ENCODE measurements at regions not wholly inside any gene's neighbourhood (a gene's known extent, or its start where the extent isn't known, plus 50 kb on each side); places are given as distances from the start of the nearest gene placed in this dataset.

DNA sequence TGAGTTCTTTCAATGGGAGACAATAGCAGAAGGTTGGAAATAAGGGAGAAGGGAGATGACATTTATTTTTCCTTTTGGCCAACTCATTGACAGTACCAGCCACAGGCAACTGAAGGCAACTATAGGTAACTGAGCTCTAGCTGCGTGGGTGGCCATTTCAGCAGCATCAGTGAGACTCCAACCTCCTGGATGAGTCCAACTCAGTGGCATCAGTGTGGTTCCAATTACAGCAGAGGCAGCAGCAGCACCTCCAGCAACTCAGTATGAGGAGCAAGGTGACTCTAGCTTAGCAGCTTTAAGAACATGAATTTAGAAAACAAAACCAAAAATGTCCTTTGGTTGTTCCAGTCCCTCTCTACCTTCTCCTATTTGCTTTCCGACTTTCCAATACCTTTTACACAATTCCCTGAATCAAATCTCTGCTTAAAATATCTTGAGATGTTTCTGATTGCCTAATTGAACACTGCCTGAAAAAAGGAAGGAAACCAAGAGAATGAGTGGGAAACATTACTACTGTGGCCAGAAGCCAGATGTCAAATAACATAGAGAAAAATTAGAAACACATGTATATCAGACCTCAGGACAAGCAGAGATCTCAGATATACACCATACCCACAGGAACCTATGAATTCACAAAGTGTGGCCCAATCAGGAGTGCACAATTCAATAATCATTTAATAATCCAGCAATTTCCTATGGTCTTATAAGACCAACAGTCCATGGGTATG lies 166.5 kb upstream of the RORB start:
- Histone ChIP-seq H3K27me3 (replicated peaks; ENCODE audit: control insufficient read depth, insufficient read depth, low read length) (no peaks in the 10 kb centered on the region), H3K4me3 (ENCODE audit: low read depth, low read length) (no peak overlapping the region), H3K9me3 (no peaks in the 10 kb centered on the region), H3K4me1 (no peaks in the 10 kb centered on the region), H3K36me3 (ENCODE audit: control insufficient read depth, insufficient read depth, low read length) (no peaks in the 10 kb centered on the region)
- DNase-seq, result no peak
- Mint-ChIP-seq H3K4me1 (ENCODE audit: low read depth, unreplicated experiment) (no peaks in the 10 kb centered on the region), H3K9me3 (ENCODE audit: unreplicated experiment) (no peaks in the 10 kb centered on the region), H3K36me3 (ENCODE audit: insufficient read depth, unreplicated experiment) (no peaks in the 10 kb centered on the region), H3K4me3 (ENCODE audit: unreplicated experiment) (no peak overlapping the region), H3K27me3 (ENCODE audit: insufficient read depth, unreplicated experiment) (peaks cover 4% of the 10 kb centered on the region), H3K27ac (ENCODE audit: unreplicated experiment) (no peak overlapping the region)
- intact Hi-C loops (cut with micrococcal nuclease; ENCODE audit: unreplicated experiment), result no loop called here
- no TSS peak for BruUV-seq (replicated peaks)
- POLR2A ChIA-PET, result no interaction called here
- TF ChIP-seq, protein P1, sequence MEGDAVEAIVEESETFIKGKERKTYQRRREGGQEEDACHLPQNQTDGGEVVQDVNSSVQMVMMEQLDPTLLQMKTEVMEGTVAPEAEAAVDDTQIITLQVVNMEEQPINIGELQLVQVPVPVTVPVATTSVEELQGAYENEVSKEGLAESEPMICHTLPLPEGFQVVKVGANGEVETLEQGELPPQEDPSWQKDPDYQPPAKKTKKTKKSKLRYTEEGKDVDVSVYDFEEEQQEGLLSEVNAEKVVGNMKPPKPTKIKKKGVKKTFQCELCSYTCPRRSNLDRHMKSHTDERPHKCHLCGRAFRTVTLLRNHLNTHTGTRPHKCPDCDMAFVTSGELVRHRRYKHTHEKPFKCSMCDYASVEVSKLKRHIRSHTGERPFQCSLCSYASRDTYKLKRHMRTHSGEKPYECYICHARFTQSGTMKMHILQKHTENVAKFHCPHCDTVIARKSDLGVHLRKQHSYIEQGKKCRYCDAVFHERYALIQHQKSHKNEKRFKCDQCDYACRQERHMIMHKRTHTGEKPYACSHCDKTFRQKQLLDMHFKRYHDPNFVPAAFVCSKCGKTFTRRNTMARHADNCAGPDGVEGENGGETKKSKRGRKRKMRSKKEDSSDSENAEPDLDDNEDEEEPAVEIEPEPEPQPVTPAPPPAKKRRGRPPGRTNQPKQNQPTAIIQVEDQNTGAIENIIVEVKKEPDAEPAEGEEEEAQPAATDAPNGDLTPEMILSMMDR (IDR thresholded peaks at IDR 0.05; ENCODE audit: insufficient read depth in 1 of 2, low read depth in 1 of 2, low read length in 1 of 2, severe bottlenecking in 1 of 2, unreplicated experiment in 1 of 2), result no peak
- CTCF ChIA-PET, result no interaction called here

DNA sequence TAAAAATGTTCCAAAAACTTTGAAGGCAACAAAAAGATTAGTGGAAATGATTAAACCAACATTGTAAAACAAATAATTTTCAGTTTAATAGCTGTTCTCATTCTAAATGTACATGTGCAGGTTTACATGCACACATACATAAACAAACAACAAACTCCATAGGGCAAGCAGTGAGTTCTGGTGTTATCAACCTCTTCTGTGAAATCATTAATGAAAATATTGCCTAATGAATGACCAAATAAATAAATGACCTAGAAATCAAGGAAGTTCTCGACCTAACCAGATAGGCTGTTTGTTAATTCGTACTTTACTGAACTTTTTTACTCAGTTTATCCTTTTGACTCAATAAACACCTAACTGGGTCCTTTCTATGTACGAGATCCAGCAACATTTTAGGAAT lies 165.5 kb upstream of the RORB start:
- H3K36me3 Mint-ChIP-seq (ENCODE audit: insufficient read depth, unreplicated experiment), result no peaks in the 10 kb centered on the region
- DNase-seq, result no peak
- H3K4me3 ChIP-seq (ENCODE audit: low read depth, low read length), result no peak overlapping the region
- CTCF ChIA-PET, result no interaction called here
- H3K27me3 Mint-ChIP-seq (ENCODE audit: insufficient read depth, unreplicated experiment), result peaks cover 4% of the 10 kb centered on the region
- no peaks in the 10 kb centered on the region for H3K36me3 ChIP-seq (ENCODE audit: control insufficient read depth, insufficient read depth, low read length)
- BruUV-seq (replicated peaks), result no TSS peak
- no peak overlapping the region for H3K27ac Mint-ChIP-seq (ENCODE audit: unreplicated experiment)
- TF ChIP-seq, protein P1 (IDR thresholded peaks at IDR 0.05; ENCODE audit: insufficient read depth in 1 of 2, low read depth in 1 of 2, low read length in 1 of 2, severe bottlenecking in 1 of 2, unreplicated experiment in 1 of 2), result no peak
- H3K9me3 Mint-ChIP-seq (ENCODE audit: unreplicated experiment), result no peaks in the 10 kb centered on the region
- H3K4me1 ChIP-seq, result no peaks in the 10 kb centered on the region
- intact Hi-C loops (cut with micrococcal nuclease; ENCODE audit: unreplicated experiment), result no loop called here
- H3K4me1 Mint-ChIP-seq (ENCODE audit: low read depth, unreplicated experiment), result no peaks in the 10 kb centered on the region
- POLR2A ChIA-PET, result no interaction called here
- no peak overlapping the region for H3K4me3 Mint-ChIP-seq (ENCODE audit: unreplicated experiment)
- no peaks in the 10 kb centered on the region for H3K27me3 ChIP-seq (replicated peaks; ENCODE audit: control insufficient read depth, insufficient read depth, low read length)
- H3K9me3 ChIP-seq, result no peaks in the 10 kb centered on the region

DNA sequence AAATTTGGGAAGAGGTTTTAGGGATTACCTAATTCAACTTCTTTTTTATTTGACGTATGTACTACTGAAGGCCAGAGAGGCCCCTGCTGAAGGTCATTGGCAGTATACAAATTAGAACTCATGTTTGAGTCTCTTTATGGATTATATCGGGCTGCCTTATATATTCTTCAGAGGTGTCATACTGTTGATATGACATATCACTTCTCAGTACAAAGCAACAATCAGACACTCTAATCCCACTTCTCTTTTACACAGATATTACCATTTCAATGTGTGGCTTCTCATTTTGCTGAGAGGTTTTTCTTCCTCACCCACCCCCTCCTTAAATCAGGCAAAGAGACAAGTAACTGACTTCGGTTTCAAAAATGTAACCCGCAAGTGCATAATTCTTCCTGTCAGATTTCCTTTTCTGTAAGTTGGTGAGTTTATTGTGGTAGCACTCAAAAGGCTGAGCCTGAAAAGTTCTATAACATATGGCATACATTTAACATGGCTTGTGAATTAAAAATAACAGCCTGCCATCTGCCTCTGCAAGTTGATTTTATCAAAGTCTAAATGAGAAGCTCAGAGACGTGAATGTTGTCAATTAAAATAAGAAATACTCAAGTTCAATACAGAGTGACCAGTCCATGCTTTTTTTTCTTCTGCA lies 163.6 kb upstream of the RORB start:
- no peaks in the 10 kb centered on the region for H3K36me3 Mint-ChIP-seq (ENCODE audit: insufficient read depth, unreplicated experiment)
- no peaks in the 10 kb centered on the region for H3K4me1 Mint-ChIP-seq (ENCODE audit: low read depth, unreplicated experiment)
- peaks cover 4% of the 10 kb centered on the region for H3K27me3 Mint-ChIP-seq (ENCODE audit: insufficient read depth, unreplicated experiment)
- no TSS peak for BruUV-seq (replicated peaks)
- H3K9me3 Mint-ChIP-seq (ENCODE audit: unreplicated experiment), result no peaks in the 10 kb centered on the region
- ChIA-PET POLR2A (no interaction called here), CTCF (no interaction called here)
- Histone ChIP-seq H3K27me3 (replicated peaks; ENCODE audit: control insufficient read depth, insufficient read depth, low read length) (no peaks in the 10 kb centered on the region), H3K4me1 (no peaks in the 10 kb centered on the region), H3K36me3 (ENCODE audit: control insufficient read depth, insufficient read depth, low read length) (no peaks in the 10 kb centered on the region), H3K4me3 (ENCODE audit: low read depth, low read length) (no peak overlapping the region), H3K9me3 (no peaks in the 10 kb centered on the region)
- intact Hi-C loops (cut with micrococcal nuclease; ENCODE audit: unreplicated experiment), result no loop called here
- H3K27ac Mint-ChIP-seq (ENCODE audit: unreplicated experiment), result no peak overlapping the region
- no peak for DNase-seq
- H3K4me3 Mint-ChIP-seq (ENCODE audit: unreplicated experiment), result no peak overlapping the region
- TF ChIP-seq, protein P1 (IDR thresholded peaks at IDR 0.05; ENCODE audit: insufficient read depth in 1 of 2, low read depth in 1 of 2, low read length in 1 of 2, severe bottlenecking in 1 of 2, unreplicated experiment in 1 of 2), result no peak

Measured in Caco-2 (cell line).